PC-9 (cell line): ENCODE measurements at regions not wholly inside any gene's neighbourhood (a gene's known extent, or its start where the extent isn't known, plus 50 kb on each side); places are given as distances from the start of the nearest gene placed in this dataset.

Source experiments
- BruUV-seq: library from RNA; stranded (reverse); fragments of 400-500 nt; replicated peaks from 2 replicates; lab custom pipeline; 2021; lab: Mats Ljungman, UMichigan
- CTCF ChIA-PET: fragments of 300-600 bp; sonication (Branson Sonifier 250); formaldehyde crosslinking; loops from one replicate; lab custom pipeline; 2022; ENCODE audit warnings: antibody characterized with exemption; lab: Charles Lee
- POLR2A ChIA-PET: fragments of 300-600 bp; sonication (Branson Sonifier 250); formaldehyde crosslinking; loops from one replicate; lab custom pipeline; 2022; ENCODE audit warnings: antibody characterized with exemption; ENCODE audit not compliant: unreplicated experiment; lab: Charles Lee
- DNase-seq, 2 experiments: peaks; one replicate each; pipeline versions ENCODE4 v3.0.0 to v3.0.0-alpha.2; 2015 to 2022; ENCODE audit warnings: mixed read lengths in 1 of 2
- H2AFZ ChIP-seq: fragments of 200-600 bp; sonication (generic); 2 replicates; pipeline ENCODE4 v1.8.1; 2017; ENCODE audit warnings: antibody characterized with exemption
- H3F3A ChIP-seq: fragments of 200-600 bp; sonication (generic); 2 replicates; pipeline ENCODE4 v1.8.1; 2017; ENCODE audit warnings: antibody characterized with exemption, mild to moderate bottlenecking, low read depth; ENCODE audit not compliant: insufficient read depth
- H3K27ac ChIP-seq: fragments of 200-600 bp; sonication (generic); 2 replicates; pipeline ENCODE4 v1.6.1; 2016; ENCODE audit warnings: mixed run types
- H3K27me3 ChIP-seq: fragments of 200-600 bp; sonication (generic); 2 replicates; pipeline ENCODE4 v1.6.1; 2016; ENCODE audit warnings: low read depth, mixed run types; ENCODE audit not compliant: insufficient read depth
- H3K36me3 ChIP-seq: fragments of 200-600 bp; sonication (generic); 2 replicates; pipeline ENCODE4 v1.6.1; 2016; ENCODE audit warnings: low read depth, mixed run types
- H3K4me1 ChIP-seq: fragments of 200-600 bp; sonication (generic); replicated peaks from 2 replicates; pipeline ENCODE4 v1.6.1; 2016; ENCODE audit warnings: mixed run types; ENCODE audit not compliant: insufficient read depth
- H3K4me2 ChIP-seq: fragments of 200-600 bp; sonication (generic); 2 replicates; pipeline ENCODE4 v1.6.1; 2017; ENCODE audit warnings: mixed run types
- H3K4me3 ChIP-seq: fragments of 200-600 bp; sonication (generic); 2 replicates; pipeline ENCODE4 v1.6.1; 2016; ENCODE audit warnings: mixed run types
- H3K79me2 ChIP-seq: fragments of 200-600 bp; sonication (generic); 2 replicates; pipeline ENCODE4 v1.6.1; 2017; ENCODE audit warnings: low read depth, mixed run types
- H3K9me2 ChIP-seq: fragments of 200-600 bp; sonication (generic); 2 replicates; pipeline ENCODE4 v1.8.1; 2017; ENCODE audit warnings: mild to moderate bottlenecking; ENCODE audit not compliant: insufficient read depth
- H3K9me3 ChIP-seq: fragments of 200-600 bp; sonication (generic); 2 replicates; pipeline ENCODE4 v1.8.1; 2016; ENCODE audit warnings: low read depth; ENCODE audit not compliant: insufficient read depth
- H4K20me1 ChIP-seq: fragments of 200-600 bp; sonication (generic); 2 replicates; pipeline ENCODE4 v1.8.1; 2017; ENCODE audit not compliant: insufficient read depth
- CTCF ChIP-seq: fragments of 200-600 bp; sonication (generic); conservative IDR thresholded peaks from 2 replicates; pipeline ENCODE4 v1.6.1; 2017; ENCODE audit warnings: mixed run types, antibody characterized with exemption, mild to moderate bottlenecking, moderate library complexity
- EZH2 ChIP-seq: fragments of 200-600 bp; sonication (generic); IDR thresholded peaks from 2 replicates; pipeline ENCODE4 v1.8.0; 2017; ENCODE audit warnings: antibody characterized with exemption, low read depth
- intact Hi-C: fragments of 100-400 bp; cut with micrococcal nuclease; formaldehyde crosslinking; loops from one replicate; pipeline ENCODE4 v1.10.0; 2022; ENCODE audit not compliant: unreplicated experiment

GRCh38 chr11:106474274-106474673 lies 396.8 kb downstream of the AASDHPPT start:
- H3K36me3 ChIP-seq, result no peaks in the 10 kb centered on the region
- BruUV-seq, result no TSS peak
- no peak overlapping the region for H3K4me2 ChIP-seq
- H2AFZ ChIP-seq, result no peak overlapping the region
- intact Hi-C loops, result no loop called here
- H3F3A ChIP-seq, result 0 out of 2 replicates have a peak, but pooled peaks cover 3% of the 10 kb centered on the region
- no peak overlapping the region for H3K4me3 ChIP-seq
- ChIA-PET CTCF (no interaction called here), POLR2A (no interaction called here)
- H4K20me1 ChIP-seq, result no peaks in the 10 kb centered on the region
- H3K79me2 ChIP-seq, result no peaks in the 10 kb centered on the region
- 0 out of 2 replicates have a peak, but pooled peaks cover 7% of the 10 kb centered on the region for H3K4me1 ChIP-seq
- no peaks in the 10 kb centered on the region; the same call in none of the 2 replicates for H3K9me2 ChIP-seq
- TF ChIP-seq EZH2, result no peak
- H3K27ac ChIP-seq, result no peak overlapping the region
- H3K27me3 ChIP-seq, result no peaks in the 10 kb centered on the region
- no peak for DNase-seq
- peaks cover 5% of the 10 kb centered on the region; the same call in 1 of the 2 replicates for H3K9me3 ChIP-seq

GRCh38 chr11:106475181-106475580 lies 397.7 kb downstream of the AASDHPPT start:
- TF ChIP-seq CTCF (no peak), EZH2 (no peak)
- DNase-seq, result no peak
- Histone ChIP-seq H3K79me2 (no peaks in the 10 kb centered on the region), H3K27me3 (no peaks in the 10 kb centered on the region), H3K27ac (no peak overlapping the region), H2AFZ (no peak overlapping the region), H3K9me2 (no peaks in the 10 kb centered on the region; the same call in none of the 2 replicates), H3F3A (0 out of 2 replicates have a peak, but pooled peaks cover 3% of the 10 kb centered on the region), H3K4me2 (no peak overlapping the region), H3K4me1 (0 out of 2 replicates have a peak, but pooled peaks cover 7% of the 10 kb centered on the region), H3K9me3 (peaks cover 5% of the 10 kb centered on the region; the same call in 1 of the 2 replicates), H3K4me3 (no peak overlapping the region), H3K36me3 (no peaks in the 10 kb centered on the region), H4K20me1 (no peaks in the 10 kb centered on the region)
- intact Hi-C loops, result no loop called here
- BruUV-seq, result no TSS peak
- POLR2A ChIA-PET, result no interaction called here
- CTCF ChIA-PET, result no interaction called here

- H3K9me2 ChIP-seq, result no peaks in the 10 kb centered on the region; the same call in none of the 2 replicates
- H3K36me3 ChIP-seq, result no peaks in the 10 kb centered on the region
- no peaks in the 10 kb centered on the region for H3K79me2 ChIP-seq
- H2AFZ ChIP-seq, result no peak overlapping the region
- ChIA-PET CTCF (no interaction called here), POLR2A (no interaction called here)
- peaks cover 6% of the 10 kb centered on the region for H3F3A ChIP-seq
- no peaks in the 10 kb centered on the region for H3K27me3 ChIP-seq
- H3K9me3 ChIP-seq, result no peaks in the 10 kb centered on the region; the same call in 1 of the 2 replicates
- DNase-seq, result no peak
- BruUV-seq, result no TSS peak
- H4K20me1 ChIP-seq, result no peaks in the 10 kb centered on the region
- no peak for TF ChIP-seq CTCF
- intact Hi-C loops, result no loop called here
- H3K4me1 ChIP-seq, result peaks cover 33% of the 10 kb centered on the region
- H3K4me2 ChIP-seq, result no peak overlapping the region
- H3K4me3 ChIP-seq, result no peak overlapping the region
- no peak overlapping the region for H3K27ac ChIP-seq
Measured at GRCh38 chr11:106477776-106478175, 400.3 kb downstream of the AASDHPPT start.

GRCh38 chr11:106479646-106480045 lies 402.2 kb downstream of the AASDHPPT start:
- no peaks in the 10 kb centered on the region for H4K20me1 ChIP-seq
- H3K36me3 ChIP-seq, result no peaks in the 10 kb centered on the region; the same call in 1 of the 2 replicates
- intact Hi-C loops, result no loop called here
- peaks cover 44% of the 10 kb centered on the region for H3K4me1 ChIP-seq
- TF ChIP-seq EZH2 (no peak), CTCF (no peak)
- H3K27ac ChIP-seq, result no peak overlapping the region
- ChIA-PET POLR2A (no interaction called here), CTCF (no interaction called here)
- no peaks in the 10 kb centered on the region for H3K79me2 ChIP-seq
- no peaks in the 10 kb centered on the region; the same call in 1 of the 2 replicates for H3K9me2 ChIP-seq
- no peak overlapping the region for H3K4me2 ChIP-seq
- H3F3A ChIP-seq, result peaks cover 18% of the 10 kb centered on the region
- no peak for DNase-seq
- no peak overlapping the region for H2AFZ ChIP-seq
- H3K4me3 ChIP-seq, result no peak overlapping the region
- BruUV-seq, result no TSS peak
- no peaks in the 10 kb centered on the region for H3K27me3 ChIP-seq
- no peaks in the 10 kb centered on the region; the same call in 1 of the 2 replicates for H3K9me3 ChIP-seq
